ENCODE measurements at regions not wholly inside any gene's neighbourhood (a gene's known extent, or its start where the extent isn't known, plus 50 kb on each side); places are given as distances from the start of the nearest gene placed in this dataset.

DNA sequence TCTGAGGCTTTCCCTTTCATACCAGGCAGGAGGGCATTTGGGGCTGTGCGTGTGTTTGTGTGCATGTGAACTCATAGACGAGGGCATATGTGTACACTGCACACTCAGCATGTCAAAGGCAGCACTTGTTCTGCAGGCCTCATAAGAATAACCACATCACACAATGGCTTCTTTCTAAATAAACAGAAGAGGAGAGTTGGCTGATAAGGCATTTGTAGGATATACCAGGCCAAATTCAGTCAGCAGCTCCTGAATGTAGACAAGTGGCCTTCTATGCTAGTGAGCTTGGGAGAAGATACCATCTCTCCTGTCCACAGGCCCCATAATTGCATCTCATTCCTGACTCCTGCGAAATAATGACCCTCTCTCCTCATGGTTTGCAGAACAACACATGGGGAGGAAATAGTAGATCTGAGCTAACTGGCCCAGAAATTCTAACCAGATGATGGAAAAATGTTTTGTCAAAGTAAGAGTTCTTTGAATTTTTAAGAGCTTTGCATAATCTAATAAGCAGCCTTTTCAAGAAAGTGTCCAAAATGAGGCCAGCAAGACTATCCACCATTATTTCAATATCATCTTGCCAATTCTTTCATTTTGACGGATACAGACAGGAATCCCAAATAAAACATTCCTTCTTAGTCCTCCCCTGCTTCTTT is 60.5 kb upstream of the GAS1 start:
- no peaks in the 10 kb centered on the region for H3K9me3 ChIP-seq (ENCODE audit: insufficient read depth in 2 of 2, low read depth in 1 of 2, low read length in 1 of 2)
- no peak overlapping the region for H3K4me3 ChIP-seq (ENCODE audit: extremely low read depth in 1 of 4, insufficient read depth in 2 of 4, low read depth in 3 of 4, low read length in 4 of 4)
- TF ChIP-seq POLR2AphosphoS5 (IDR thresholded peaks at IDR 0.05; ENCODE audit: low read depth, low read length) (no peak), RAD21 (IDR thresholded peaks at IDR 0.05 in 1 of 2, conservative IDR thresholded peaks at IDR 0.05 in 1 of 2; ENCODE audit: low read depth in 2 of 2, low read length in 2 of 2) (no peak)
- DNase-seq (ENCODE audit: low read depth in 1 of 2, low spot score in 2 of 2) = no peak
- no peak overlapping the region for H2BK5ac ChIP-seq (ENCODE audit: low read depth, low read length)
- H2AK5ac ChIP-seq (ENCODE audit: low read depth, low read length) = no peak overlapping the region
- no peak overlapping the region for H3K4ac ChIP-seq (replicated peaks; ENCODE audit: insufficient read length, low read depth, low read length)
- no peak overlapping the region for H2BK15ac ChIP-seq (ENCODE audit: low read length)
- H4K20me1 ChIP-seq (replicated peaks in 1 of 2; ENCODE audit: control insufficient read depth in 1 of 2, insufficient read depth in 2 of 2, low read length in 2 of 2) = no peaks in the 10 kb centered on the region
- H2BK12ac ChIP-seq (ENCODE audit: low read depth, low read length) = no peak overlapping the region
- H4K8ac ChIP-seq (ENCODE audit: extremely low read depth, insufficient read depth, low read length) = no peak overlapping the region
- H2BK20ac ChIP-seq (ENCODE audit: low read length) = no peak overlapping the region
- H3K79me2 ChIP-seq (ENCODE audit: control insufficient read depth in 1 of 2, insufficient read depth in 2 of 2, low read length in 2 of 2) = no peaks in the 10 kb centered on the region
- H3K4me2 ChIP-seq (ENCODE audit: insufficient read depth in 1 of 2, low read depth in 2 of 2, low read length in 2 of 2) = no peak overlapping the region
- H2AFZ ChIP-seq (ENCODE audit: low read length) = no peak overlapping the region
- H3K23ac ChIP-seq (ENCODE audit: insufficient read length) = no peak overlapping the region
- no peak for FAIRE-seq
- no peak overlapping the region for H4K5ac ChIP-seq (ENCODE audit: insufficient read length, low read depth, low read length)
- H3K18ac ChIP-seq (ENCODE audit: extremely low read depth, low read length) = no peak overlapping the region
- H3K27ac ChIP-seq (ENCODE audit: low read depth, low read length) = no peak overlapping the region
- no peak overlapping the region for H3K56ac ChIP-seq (replicated peaks; ENCODE audit: insufficient read length, low read depth, low read length)
- no peak overlapping the region for H3K9ac ChIP-seq (replicated peaks in 1 of 4; ENCODE audit: extremely low read depth in 1 of 4, low read depth in 3 of 4, low read length in 3 of 4)
- H2BK120ac ChIP-seq (replicated peaks; ENCODE audit: low read depth, low read length) = no peak overlapping the region
- no peaks in the 10 kb centered on the region for H3K23me2 ChIP-seq (ENCODE audit: low read depth, low read length)
- H4K91ac ChIP-seq (replicated peaks; ENCODE audit: insufficient read length, low read length) = no peak overlapping the region
- 89% methylated on average over 4 of the region's 4 CpGs; no CpG with 5 or more reads in 1 of the 2 experiments for WGBS, 2 experiments (ENCODE audit: extremely low coverage in 1 of 2, insufficient coverage in 1 of 2, insufficient read length in 1 of 2, insufficient replicate concordance in 2 of 2, low coverage in 1 of 2, low lambda C conversion rate in 2 of 2, missing lambda C conversion rate in 1 of 2)
- H3K14ac ChIP-seq (ENCODE audit: insufficient read length) = no peak overlapping the region
- no peaks in the 10 kb centered on the region for H3K79me1 ChIP-seq (ENCODE audit: low read depth, low read length)
- H3K27me3 ChIP-seq (replicated peaks in 1 of 4; ENCODE audit: control insufficient read depth in 3 of 4, extremely low read depth in 1 of 4, insufficient read depth in 3 of 4, low read length in 3 of 4) = no peaks in the 10 kb centered on the region
- no peaks in the 10 kb centered on the region for H3K4me1 ChIP-seq (replicated peaks in 1 of 4; ENCODE audit: control insufficient read depth in 3 of 4, insufficient read depth in 4 of 4, low read length in 3 of 4)
- no peaks in the 10 kb centered on the region for H3K36me3 ChIP-seq (ENCODE audit: control insufficient read depth in 2 of 4, insufficient read depth in 4 of 4, low read length in 3 of 4)
- POLR2A ChIA-PET (ENCODE audit: partially characterized antibody) = interaction anchor here (1.2 kb wide), 1 partner anchor 29 kb away, joined by 4 read pairs; no protein-coding TSS in a partner anchor
- CTCF ChIA-PET (ENCODE audit: partially characterized antibody) = interaction anchor here (0.6 to 1.5 kb wide), 2 partner anchors 60 to 358 kb away, joined by 3 read pairs; no protein-coding TSS in a partner anchor
